HG03159 (cell line): ENCODE measurements at regions not wholly inside any gene's neighbourhood (a gene's known extent, or its start where the extent isn't known, plus 50 kb on each side); places are given as distances from the start of the nearest gene placed in this dataset.

Source experiments
- ATAC-seq: cut with Tn5 transposase; IDR thresholded peaks from one replicate; pipeline ENCODE4 v1.9.1; 2021; ENCODE audit warnings: mild to moderate bottlenecking, moderate library complexity; ENCODE audit not compliant: unreplicated experiment

GRCh38 chr5:57696825-57697570 is 214.4 kb upstream of the ACTBL2 start:
- ATAC-seq = no peak

GRCh38 chr5:57696389-57696769 is 213.8 kb upstream of the ACTBL2 start:
- no peak for ATAC-seq

GRCh38 chr5:57695706-57696388 is 213.2 kb upstream of the ACTBL2 start:
- no peak for ATAC-seq

- ATAC-seq = no peak
Observed at GRCh38 chr5:57695179-57695578, 212.6 kb upstream of the ACTBL2 start.

DNA sequence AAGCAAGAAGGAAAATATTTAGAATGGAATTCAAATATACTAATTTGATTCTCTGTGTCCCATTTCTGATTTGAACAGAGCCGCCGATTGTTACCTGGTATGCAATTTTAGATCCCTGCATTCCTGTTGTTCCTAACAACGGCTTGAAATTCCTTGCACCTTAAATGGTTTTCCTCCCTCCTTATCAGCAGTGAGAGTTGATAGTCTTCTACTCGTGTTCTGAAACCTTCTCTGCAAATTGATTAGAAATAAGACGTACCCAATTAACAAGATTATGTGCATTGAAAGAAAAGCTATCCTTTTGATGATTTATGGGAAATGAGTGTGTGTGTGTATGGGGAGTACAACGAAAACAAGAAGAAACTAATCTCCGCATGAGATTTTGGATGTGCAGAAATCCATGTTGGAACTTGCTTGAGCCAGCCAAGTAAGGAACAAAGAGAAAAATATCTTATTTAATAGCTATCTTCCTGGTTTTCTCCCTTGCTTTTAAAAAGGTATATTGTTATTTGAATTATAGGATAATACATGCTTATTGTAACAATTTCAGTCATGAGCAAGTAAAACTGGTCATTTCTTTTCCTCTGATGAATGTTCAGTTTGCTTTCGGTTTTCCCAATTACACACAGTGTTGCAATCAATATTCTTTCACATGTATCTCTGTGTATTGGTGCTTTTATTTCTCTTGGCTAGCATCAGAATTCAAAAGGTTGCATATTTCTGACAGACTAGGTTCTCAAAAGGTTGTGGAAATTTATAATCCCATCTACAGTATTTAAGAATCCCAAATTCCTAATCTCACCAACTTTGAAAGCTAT is 211.1 kb upstream of the ACTBL2 start:
- no peak for ATAC-seq

- ATAC-seq = no peak
Observed at GRCh38 chr5:57692582-57693487, 210.2 kb upstream of the ACTBL2 start.

DNA sequence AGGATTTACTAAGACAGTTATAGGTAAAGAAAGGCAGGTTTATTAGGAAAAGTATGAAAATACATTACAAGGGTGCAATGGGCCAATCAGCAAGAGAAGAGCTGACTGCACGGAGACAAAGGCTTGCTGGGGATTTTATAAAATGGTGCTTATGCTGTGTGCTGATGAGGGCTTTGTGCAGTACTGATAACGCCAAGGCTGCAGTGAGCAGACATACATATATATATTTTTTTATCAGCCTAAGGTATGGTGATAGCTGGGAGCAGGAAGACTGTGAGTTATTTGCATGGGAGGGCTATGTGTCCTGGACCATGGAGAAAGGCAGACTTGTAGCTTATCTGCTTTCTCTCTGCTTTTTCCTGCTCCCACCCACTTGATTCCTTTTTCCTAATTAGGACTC is 208.1 kb upstream of the ACTBL2 start:
- no peak for ATAC-seq

- no peak for ATAC-seq
Observed at GRCh38 chr5:57687596-57687995, 205.0 kb upstream of the ACTBL2 start.

GRCh38 chr5:57685516-57686255 is 203.1 kb upstream of the ACTBL2 start:
- ATAC-seq = no peak

DNA sequence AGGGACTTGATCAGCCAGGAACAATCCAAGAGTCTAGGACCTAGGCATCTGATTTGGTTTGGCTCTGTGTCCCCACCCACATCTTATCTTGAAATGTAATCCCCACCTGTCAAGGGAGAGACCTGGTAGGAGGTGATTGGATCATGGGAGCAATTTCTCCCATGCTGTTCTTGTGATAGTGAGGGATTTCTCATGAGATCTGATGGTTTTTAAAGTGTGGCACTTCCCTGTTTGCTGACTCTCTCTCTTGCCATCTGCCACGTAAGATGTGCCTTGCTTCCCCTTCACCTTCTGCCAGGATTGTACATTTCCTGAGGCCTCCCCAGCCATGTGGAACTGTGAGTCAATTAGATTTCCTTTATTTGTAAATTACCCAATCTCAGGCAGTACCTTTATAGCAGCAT is 201.7 kb upstream of the ACTBL2 start:
- no peak for ATAC-seq

- ATAC-seq = no peak
Observed at GRCh38 chr5:57683036-57683630, 200.5 kb upstream of the ACTBL2 start.

- ATAC-seq = no peak
Observed at GRCh38 chr5:57681942-57682341, 199.3 kb upstream of the ACTBL2 start.

GRCh38 chr5:57680686-57681085 is 198.1 kb upstream of the ACTBL2 start:
- ATAC-seq = no peak

- ATAC-seq = no peak
Observed at GRCh38 chr5:57677235-57677634, 194.6 kb upstream of the ACTBL2 start.

DNA sequence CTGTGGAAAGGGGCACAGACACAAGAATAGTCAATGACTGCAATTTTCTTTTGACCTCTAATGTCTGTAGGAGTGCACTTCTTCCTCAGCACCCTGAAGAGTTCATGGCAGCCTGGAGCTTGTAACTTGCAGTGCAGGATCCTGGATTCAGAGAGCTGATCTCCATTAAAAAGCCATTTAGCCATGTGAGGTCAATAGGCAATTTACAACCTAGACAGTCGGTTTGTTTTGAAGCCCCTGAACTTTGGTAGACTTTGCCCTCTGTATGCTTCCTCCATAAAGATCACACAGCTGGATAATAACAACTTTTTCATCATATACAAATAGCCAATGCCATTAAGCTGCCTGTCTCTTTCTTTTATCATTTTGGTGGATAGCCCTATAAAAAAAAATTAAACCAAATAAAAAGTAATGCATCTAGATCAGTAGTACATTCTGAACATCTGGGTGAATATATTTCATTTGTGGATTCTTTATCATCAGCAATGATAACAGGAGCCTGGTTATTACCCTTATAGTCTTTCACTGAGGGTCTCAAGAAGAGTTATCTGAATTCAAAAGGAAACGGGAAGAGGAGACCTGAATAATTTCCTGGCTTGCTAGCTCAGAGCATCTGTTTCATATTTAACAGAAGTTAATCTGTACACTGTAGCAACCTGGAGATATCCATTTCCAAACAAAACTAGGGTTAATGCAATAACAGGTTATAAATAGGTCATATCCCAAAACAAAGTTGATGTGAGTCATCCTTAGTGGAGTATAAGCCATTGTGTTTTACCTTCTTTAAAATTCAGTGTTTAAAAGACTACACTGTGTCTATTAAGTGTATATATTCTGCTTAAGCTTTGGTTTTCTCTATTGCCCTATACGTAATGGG is 193.8 kb upstream of the ACTBL2 start:
- no peak for ATAC-seq

- no peak for ATAC-seq
Observed at GRCh38 chr5:57675236-57675635, 192.6 kb upstream of the ACTBL2 start.

- no peak for ATAC-seq
Observed at GRCh38 chr5:57671371-57671770, 188.8 kb upstream of the ACTBL2 start.

- no peak for ATAC-seq
Observed at GRCh38 chr5:57666582-57666981, 184.0 kb upstream of the ACTBL2 start.
